22Rv1 (cell line): ENCODE measurements at regions not wholly inside any gene's neighbourhood (a gene's known extent, or its start where the extent isn't known, plus 50 kb on each side); places are given as distances from the start of the nearest gene placed in this dataset.

Experiments
- CTCF ChIP-seq: fragments of 450-650 bp; IDR thresholded peaks from 2 replicates; pipeline ENCODE4 v1.5.1; 2017; ENCODE audit warnings: mild to moderate bottlenecking
- ZFX ChIP-seq: fragments of 450-650 bp; IDR thresholded peaks from 2 replicates; pipeline ENCODE4 v1.6.1; 2017; ENCODE audit warnings: antibody characterized with exemption, borderline replicate concordance

GRCh38 chr18:22673182-22673862 lies 255.6 kb upstream of the CTAGE1 start:
- TF ChIP-seq CTCF (no peak), ZFX (no peak)
